K562 (cell line): ENCODE measurements at regions not wholly inside any gene's neighbourhood (a gene's known extent, or its start where the extent isn't known, plus 50 kb on each side); places are given as distances from the start of the nearest gene placed in this dataset.

Experiments
- AFF1 ChIP-seq, 2 experiments: fragments of 450-650 bp; IDR thresholded peaks; 2 replicates each; pipeline ENCODE4 v1.6.1; 2018; ENCODE audit warnings: mild to moderate bottlenecking in 2 of 2, low read depth in 1 of 2; ENCODE audit not compliant: partially characterized antibody in 2 of 2
- FOXP1 ChIP-seq: sonication (generic); formaldehyde crosslinking; IDR thresholded peaks from 2 replicates; pipeline ENCODE4 v1.8.0; 2022; ENCODE audit warnings: mild to moderate bottlenecking, missing genetic modification reagents
- GATA2 ChIP-seq: sonication (generic); formaldehyde crosslinking; IDR thresholded peaks from 2 replicates; pipeline ENCODE4 v1.4.0; 2020; ENCODE audit warnings: mild to moderate bottlenecking, missing genetic modification reagents
- HES1 ChIP-seq: fragments of 450-650 bp; IDR thresholded peaks from 2 replicates; pipeline ENCODE4 v1.6.1; 2016; ENCODE audit warnings: low read depth, mild to moderate bottlenecking, moderate library complexity
- POLR3G ChIP-seq: IDR thresholded peaks from 2 replicates; pipeline ENCODE4 v1.6.1; 2011; ENCODE audit not compliant: insufficient read length, insufficient replicate concordance; ENCODE audit errors: extremely low read depth
- RBBP5 ChIP-seq: fragments of 200-600 bp; sonication (generic); IDR thresholded peaks from 2 replicates; pipeline ENCODE4 v1.6.1; 2012; ENCODE audit warnings: borderline replicate concordance, mild to moderate bottlenecking, low read length, control low read depth, inconsistent platforms; ENCODE audit not compliant: insufficient read depth, poor library complexity, severe bottlenecking
- TBL1XR1 ChIP-seq, 2 experiments: IDR thresholded peaks; 2 replicates each; pipeline ENCODE4 v1.6.1; 2012; ENCODE audit warnings: improper control_type of control experiment in 2 of 2, low read length in 2 of 2, mild to moderate bottlenecking in 1 of 2
- ZNF512 ChIP-seq: IDR thresholded peaks from 2 replicates; pipeline ENCODE4 v1.6.1; 2016; ENCODE audit warnings: missing genetic modification characterization, missing compliant biosample characterization
- ZNF583 ChIP-seq: fragments of 250-450 bp; sonication (Bioruptor Pico); IDR thresholded peaks from 2 replicates; pipeline ENCODE4 v1.4.0; 2020
- ZNF699 ChIP-seq: fragments of 250-450 bp; sonication (Bioruptor Pico); IDR thresholded peaks from 2 replicates; pipeline ENCODE4 v1.8.0; 2021; ENCODE audit warnings: mild to moderate bottlenecking, moderate library complexity; ENCODE audit not compliant: insufficient replicate concordance
- TF ChIP-seq, protein P1 (sequence below): fragments of 450-650 bp; formaldehyde crosslinking; IDR thresholded peaks from 2 replicates; pipeline ENCODE4 v1.4.0; 2020; ENCODE audit warnings: mild to moderate bottlenecking
- TF ChIP-seq, protein P2 (sequence below): fragments of 450-650 bp; formaldehyde crosslinking; IDR thresholded peaks from 2 replicates; pipeline ENCODE4 v1.4.0; 2020; ENCODE audit warnings: mild to moderate bottlenecking, moderate library complexity
- TF ChIP-seq, protein P3 (sequence below): fragments of 450-650 bp; IDR thresholded peaks from 2 replicates; pipeline ENCODE4 v1.6.1; 2014; ENCODE audit warnings: low read depth, mild to moderate bottlenecking, moderate library complexity, borderline replicate concordance

GRCh38 chr7:66493235-66494205 lies 135.2 kb upstream of the KCTD7 start (continued):
- peak in 1 of 2 experiments; percentile 5 for TF ChIP-seq AFF1 (IDR thresholded peaks at IDR 0.05; ENCODE audit: low read depth in 1 of 2, partially characterized antibody in 2 of 2)
- no peak for TF ChIP-seq HES1
- TF ChIP-seq, protein P1, sequence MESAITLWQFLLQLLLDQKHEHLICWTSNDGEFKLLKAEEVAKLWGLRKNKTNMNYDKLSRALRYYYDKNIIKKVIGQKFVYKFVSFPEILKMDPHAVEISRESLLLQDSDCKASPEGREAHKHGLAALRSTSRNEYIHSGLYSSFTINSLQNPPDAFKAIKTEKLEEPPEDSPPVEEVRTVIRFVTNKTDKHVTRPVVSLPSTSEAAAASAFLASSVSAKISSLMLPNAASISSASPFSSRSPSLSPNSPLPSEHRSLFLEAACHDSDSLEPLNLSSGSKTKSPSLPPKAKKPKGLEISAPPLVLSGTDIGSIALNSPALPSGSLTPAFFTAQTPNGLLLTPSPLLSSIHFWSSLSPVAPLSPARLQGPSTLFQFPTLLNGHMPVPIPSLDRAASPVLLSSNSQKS, result 0 out of 2 replicates have a peak, but pooled peaks have one; percentile 25
- peak; percentile 88 for TF ChIP-seq RBBP5
- no peak for TF ChIP-seq GATA2 (CRISPR knock-in tag)
- 0 out of 2 replicates have a peak, but pooled peaks have one; percentile 66 for TF ChIP-seq ZNF583 (CRISPR knock-in tag)
- TF ChIP-seq TBL1XR1 (IDR thresholded peaks at IDR 0.05; ENCODE audit: low read length in 2 of 2), result peak in 1 of 2 experiments; percentile 97; a peak in 2 of 4 replicates
- TF ChIP-seq ZNF512 (tag), result no peak
- TF ChIP-seq FOXP1 (CRISPR knock-in tag), result peak; percentile 82; the same call in 1 of the 2 replicates
- no peak for TF ChIP-seq ZNF699 (CRISPR knock-in tag)
- TF ChIP-seq, protein P2, sequence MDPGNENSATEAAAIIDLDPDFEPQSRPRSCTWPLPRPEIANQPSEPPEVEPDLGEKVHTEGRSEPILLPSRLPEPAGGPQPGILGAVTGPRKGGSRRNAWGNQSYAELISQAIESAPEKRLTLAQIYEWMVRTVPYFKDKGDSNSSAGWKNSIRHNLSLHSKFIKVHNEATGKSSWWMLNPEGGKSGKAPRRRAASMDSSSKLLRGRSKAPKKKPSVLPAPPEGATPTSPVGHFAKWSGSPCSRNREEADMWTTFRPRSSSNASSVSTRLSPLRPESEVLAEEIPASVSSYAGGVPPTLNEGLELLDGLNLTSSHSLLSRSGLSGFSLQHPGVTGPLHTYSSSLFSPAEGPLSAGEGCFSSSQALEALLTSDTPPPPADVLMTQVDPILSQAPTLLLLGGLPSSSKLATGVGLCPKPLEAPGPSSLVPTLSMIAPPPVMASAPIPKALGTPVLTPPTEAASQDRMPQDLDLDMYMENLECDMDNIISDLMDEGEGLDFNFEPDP (CRISPR knock-in tag), result 0 out of 2 replicates have a peak, but pooled peaks have one; percentile 59
- TF ChIP-seq, protein P3, sequence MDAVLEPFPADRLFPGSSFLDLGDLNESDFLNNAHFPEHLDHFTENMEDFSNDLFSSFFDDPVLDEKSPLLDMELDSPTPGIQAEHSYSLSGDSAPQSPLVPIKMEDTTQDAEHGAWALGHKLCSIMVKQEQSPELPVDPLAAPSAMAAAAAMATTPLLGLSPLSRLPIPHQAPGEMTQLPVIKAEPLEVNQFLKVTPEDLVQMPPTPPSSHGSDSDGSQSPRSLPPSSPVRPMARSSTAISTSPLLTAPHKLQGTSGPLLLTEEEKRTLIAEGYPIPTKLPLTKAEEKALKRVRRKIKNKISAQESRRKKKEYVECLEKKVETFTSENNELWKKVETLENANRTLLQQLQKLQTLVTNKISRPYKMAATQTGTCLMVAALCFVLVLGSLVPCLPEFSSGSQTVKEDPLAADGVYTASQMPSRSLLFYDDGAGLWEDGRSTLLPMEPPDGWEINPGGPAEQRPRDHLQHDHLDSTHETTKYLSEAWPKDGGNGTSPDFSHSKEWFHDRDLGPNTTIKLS, result peak; percentile 83; the same call in 1 of the 2 replicates
- no peak for TF ChIP-seq POLR3G
